Skeletal muscle satellite cell (primary cell): ENCODE measurements at regions not wholly inside any gene's neighbourhood (a gene's known extent, or its start where the extent isn't known, plus 50 kb on each side); places are given as distances from the start of the nearest gene placed in this dataset.

Experiments used
- H3K27me3 ChIP-seq: 2 replicates; pipeline ENCODE4 v1.7.0; 2013; ENCODE audit warnings: low read length; ENCODE audit not compliant: control insufficient read depth, insufficient read depth
- H3K36me3 ChIP-seq: 2 replicates; pipeline ENCODE4 v1.7.0; 2013; ENCODE audit warnings: mild to moderate bottlenecking, control low read depth, low read length; ENCODE audit not compliant: insufficient read depth
- H3K4me1 ChIP-seq: 2 replicates; pipeline ENCODE4 v1.7.0; 2013; ENCODE audit warnings: low read length; ENCODE audit not compliant: control insufficient read depth, insufficient read depth
- H3K4me2 ChIP-seq: 2 replicates; pipeline ENCODE4 v1.7.0; 2013; ENCODE audit warnings: mild to moderate bottlenecking, low read length
- H3K4me3 ChIP-seq: 2 replicates; pipeline ENCODE4 v1.7.0; 2013; ENCODE audit warnings: low read length
- H3K9ac ChIP-seq: 2 replicates; pipeline ENCODE4 v1.7.0; 2013; ENCODE audit warnings: mild to moderate bottlenecking, low read depth, low read length, moderate library complexity
- H3K9me3 ChIP-seq: replicated peaks from 2 replicates; pipeline ENCODE4 v1.7.0; 2013; ENCODE audit warnings: mild to moderate bottlenecking, control low read depth, low read length

- Histone ChIP-seq H3K27me3 (peaks cover 34% of the 10 kb centered on the region), H3K4me2 (peak overlapping the region; percentile 70), H3K4me1 (peaks cover 14% of the 10 kb centered on the region), H3K9ac (no peak overlapping the region), H3K4me3 (no peak overlapping the region), H3K9me3 (no peaks in the 10 kb centered on the region), H3K36me3 (no peaks in the 10 kb centered on the region)
These were observed 64.4 kb upstream of the TM9SF2 start for GRCh38 chr13:99436686-99437416.

- Histone ChIP-seq H3K4me1 (no peaks in the 10 kb centered on the region), H3K36me3 (no peaks in the 10 kb centered on the region), H3K9me3 (no peaks in the 10 kb centered on the region), H3K27me3 (peaks cover 34% of the 10 kb centered on the region), H3K4me2 (no peak overlapping the region), H3K4me3 (no peak overlapping the region), H3K9ac (no peak overlapping the region)
These were observed 62.2 kb upstream of the TM9SF2 start for GRCh38 chr13:99439048-99439447.

GRCh38 chr13:99439850-99440604, 61.2 kb upstream of the TM9SF2 start:
- H3K4me3 ChIP-seq: no peak overlapping the region
- H3K4me1 ChIP-seq: no peaks in the 10 kb centered on the region
- H3K9ac ChIP-seq: no peak overlapping the region
- H3K4me2 ChIP-seq: no peak overlapping the region
- H3K27me3 ChIP-seq: peaks cover 34% of the 10 kb centered on the region
- no peaks in the 10 kb centered on the region for H3K36me3 ChIP-seq
- H3K9me3 ChIP-seq: no peaks in the 10 kb centered on the region

GRCh38 chr13:99442273-99442895, 58.9 kb upstream of the TM9SF2 start:
- no peaks in the 10 kb centered on the region for H3K4me1 ChIP-seq

GRCh38 chr13:99446242-99446641, 55.0 kb upstream of the TM9SF2 start:
- Histone ChIP-seq H3K4me3 (no peak overlapping the region), H3K36me3 (no peaks in the 10 kb centered on the region), H3K27me3 (peaks cover 32% of the 10 kb centered on the region), H3K4me2 (no peak overlapping the region), H3K9me3 (no peaks in the 10 kb centered on the region), H3K9ac (no peak overlapping the region), H3K4me1 (no peaks in the 10 kb centered on the region)

More at GRCh38 chr13:99442273-99442895, 58.9 kb upstream of the TM9SF2 start:
- peaks cover 40% of the 10 kb centered on the region for H3K27me3 ChIP-seq
- no peak overlapping the region for H3K4me3 ChIP-seq
- H3K36me3 ChIP-seq: no peaks in the 10 kb centered on the region
- no peak overlapping the region for H3K9ac ChIP-seq
- no peak overlapping the region for H3K4me2 ChIP-seq
- no peaks in the 10 kb centered on the region for H3K9me3 ChIP-seq

- no peaks in the 10 kb centered on the region for H3K36me3 ChIP-seq
- no peaks in the 10 kb centered on the region for H3K4me1 ChIP-seq
- H3K9ac ChIP-seq: no peak overlapping the region
- no peak overlapping the region for H3K4me2 ChIP-seq
- H3K9me3 ChIP-seq: no peaks in the 10 kb centered on the region
- peaks cover 30% of the 10 kb centered on the region for H3K27me3 ChIP-seq
- H3K4me3 ChIP-seq: no peak overlapping the region
These were observed 52.7 kb upstream of the TM9SF2 start for GRCh38 chr13:99448546-99448945.

GRCh38 chr13:99450416-99450815, 50.9 kb upstream of the TM9SF2 start:
- H3K4me2 ChIP-seq: no peak overlapping the region
- peaks cover 30% of the 10 kb centered on the region for H3K27me3 ChIP-seq
- H3K9ac ChIP-seq: no peak overlapping the region
- H3K4me1 ChIP-seq: no peaks in the 10 kb centered on the region
- no peaks in the 10 kb centered on the region for H3K9me3 ChIP-seq
- no peaks in the 10 kb centered on the region for H3K36me3 ChIP-seq
- no peak overlapping the region for H3K4me3 ChIP-seq
